LNCAP (cell line): ENCODE measurements at regions not wholly inside any gene's neighbourhood (a gene's known extent, or its start where the extent isn't known, plus 50 kb on each side); places are given as distances from the start of the nearest gene placed in this dataset.

ENCODE experiments used
- CTCF ChIP-seq: fragments of 450-650 bp; IDR thresholded peaks from 2 replicates; pipeline ENCODE4 v1.5.1; 2017; ENCODE audit warnings: mild to moderate bottlenecking

DNA sequence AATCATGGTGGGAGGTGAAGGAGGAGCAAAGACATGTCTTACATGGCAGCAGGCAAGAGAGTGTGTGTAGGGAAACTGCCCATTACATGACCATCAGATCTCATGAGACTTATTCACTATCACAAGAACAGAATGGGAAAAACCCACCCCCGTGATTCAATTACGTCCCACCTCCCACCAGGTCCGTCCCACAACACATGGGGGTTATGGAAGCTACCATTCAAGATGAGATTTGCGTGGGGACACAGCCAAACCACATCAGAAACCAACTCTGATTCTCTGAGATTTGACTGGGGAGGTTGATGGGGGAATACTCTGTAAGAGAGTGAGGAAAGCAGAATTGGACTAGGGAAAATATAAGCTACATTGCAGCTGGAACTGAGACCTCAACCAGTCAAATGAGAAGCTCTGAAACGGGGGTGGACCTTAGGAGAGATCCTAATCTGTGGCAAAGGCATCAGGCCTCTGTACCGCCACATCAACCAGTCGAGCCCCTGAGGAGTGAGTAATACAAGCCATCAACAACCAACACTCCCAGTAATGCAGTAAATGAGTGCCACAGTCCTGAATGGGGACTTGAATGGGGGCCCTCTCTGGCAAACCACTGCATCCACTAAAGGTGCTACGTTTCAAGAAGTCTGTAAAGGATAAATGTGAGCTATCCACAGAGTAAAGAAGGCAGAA, 207.9 kb upstream of the GADL1 start:
- TF ChIP-seq CTCF, result no peak

GRCh38 chr3:31103181-31103580, 208.7 kb upstream of the GADL1 start:
- no peak for TF ChIP-seq CTCF

DNA sequence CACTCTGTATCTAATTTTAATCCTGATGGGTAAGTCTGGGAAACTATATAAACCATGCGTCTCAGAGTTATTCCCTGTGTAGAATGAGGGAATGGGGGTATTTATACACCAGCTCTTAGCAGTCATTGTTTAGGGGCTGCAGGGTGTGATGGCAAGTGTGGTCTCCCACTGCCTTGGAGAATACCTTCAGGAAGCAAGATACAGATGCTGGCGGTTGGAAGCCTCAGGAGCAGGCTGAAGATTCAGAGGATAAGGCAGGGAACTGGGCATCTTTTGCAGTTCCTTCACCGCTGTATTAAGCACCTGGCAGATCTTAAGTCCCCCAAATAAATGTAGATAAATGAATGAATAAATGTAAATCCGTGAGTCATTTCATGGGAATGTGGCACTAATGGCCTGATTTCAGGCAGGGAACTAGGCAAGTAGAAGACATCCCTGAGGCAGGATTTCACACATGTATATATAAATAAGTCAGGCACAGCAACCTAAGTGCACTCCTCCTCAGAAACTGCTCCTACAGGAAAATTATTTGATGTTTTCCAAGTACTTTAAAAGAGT, 209.2 kb upstream of the GADL1 start:
- no peak for TF ChIP-seq CTCF

GRCh38 chr3:31105011-31105410, 210.6 kb upstream of the GADL1 start:
- TF ChIP-seq CTCF, result no peak

DNA sequence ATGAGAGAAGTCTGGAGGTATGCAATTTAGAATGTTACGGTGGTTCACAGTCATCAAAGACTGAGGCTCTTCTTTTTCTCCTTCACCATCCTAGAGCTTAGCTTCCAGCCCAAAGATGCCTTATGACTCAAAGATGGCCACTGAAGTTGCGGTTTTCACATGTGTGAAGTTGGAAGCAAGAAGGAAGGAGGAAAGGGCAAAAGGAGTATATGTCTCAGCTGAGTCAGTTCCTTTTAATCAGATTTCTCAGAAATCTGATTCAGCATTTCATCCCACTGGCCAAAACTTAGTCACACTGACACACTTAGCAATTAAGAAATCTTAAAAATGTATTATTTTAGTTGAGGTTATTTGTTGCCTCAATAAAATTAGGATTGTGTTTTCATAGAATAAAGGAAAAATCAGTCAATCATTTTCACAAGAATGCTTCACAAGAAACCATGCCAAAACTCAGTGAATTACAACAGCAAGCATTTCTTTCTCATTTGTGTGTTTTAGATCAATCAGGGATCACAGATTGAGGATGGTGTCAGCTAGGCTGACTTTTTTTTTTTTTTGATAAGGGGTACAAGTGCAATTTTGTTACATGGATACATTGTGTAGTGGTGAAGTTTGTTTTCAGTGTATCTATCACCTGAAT, 211.1 kb upstream of the GADL1 start:
- TF ChIP-seq CTCF, result no peak

DNA sequence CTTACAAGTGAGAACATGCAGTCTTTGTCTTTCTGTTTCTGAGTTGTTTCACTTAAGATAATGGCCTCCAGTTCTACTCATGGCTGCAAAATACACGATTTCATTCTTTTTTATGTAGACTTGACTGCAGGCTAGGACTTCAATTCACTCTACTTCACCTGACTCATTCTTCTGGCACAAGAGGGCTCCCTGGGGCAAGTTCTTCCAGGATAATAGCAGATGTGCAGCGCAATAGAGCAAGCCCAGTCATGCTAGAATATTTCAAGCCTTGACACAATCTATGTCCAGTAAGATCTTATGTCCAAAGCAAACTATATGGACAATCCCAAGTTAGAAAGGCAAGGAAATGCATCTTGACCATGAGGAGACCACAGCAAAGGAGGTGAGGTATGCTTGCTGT, 211.7 kb upstream of the GADL1 start:
- no peak for TF ChIP-seq CTCF

- no peak for TF ChIP-seq CTCF
Observed at GRCh38 chr3:31106912-31107311, 212.5 kb upstream of the GADL1 start.
